Activated CD8-positive, alpha-beta T cell treated with anti-CD3 and anti-CD28 coated beads for 36 hours (primary cell): ENCODE measurements at regions not wholly inside any gene's neighbourhood (a gene's known extent, or its start where the extent isn't known, plus 50 kb on each side); places are given as distances from the start of the nearest gene placed in this dataset.

Experiments used
- ATAC-seq: fragments of 200-7000 bp; cut with Tn5 transposase; one replicate; pipeline ENCODE4 v1.10.0; 2021; ENCODE audit warnings: mild to moderate bottlenecking, moderate library complexity
- CTCF ChIA-PET: fragments of 350-600 bp; sonication (Branson Sonifier 250); formaldehyde crosslinking; loops from one replicate; lab custom pipeline; 2021; ENCODE audit warnings: antibody characterized with exemption; lab: Charles Lee
- POLR2A ChIA-PET: fragments of 350-600 bp; sonication (Branson Sonifier 250); formaldehyde crosslinking; loops from one replicate; lab custom pipeline; 2021; ENCODE audit warnings: antibody characterized with exemption; lab: Charles Lee
- DNase-seq: peaks from one replicate; pipeline ENCODE4 v3.0.0-alpha.2; 2020
- H3K27ac Mint-ChIP-seq: one replicate; pipeline ENCODE4 v1.8.0; 2021; ENCODE audit warnings: mild to moderate bottlenecking, mixed read lengths
- H3K27me3 Mint-ChIP-seq: one replicate; pipeline ENCODE4 v1.8.0; 2021; ENCODE audit warnings: mixed read lengths
- H3K36me3 Mint-ChIP-seq: one replicate; pipeline ENCODE4 v1.8.0; 2021; ENCODE audit warnings: low read depth, mixed read lengths
- H3K4me1 Mint-ChIP-seq: one replicate; pipeline ENCODE4 v1.8.0; 2021; ENCODE audit warnings: low read depth, mixed read lengths
- H3K4me3 Mint-ChIP-seq: one replicate; pipeline ENCODE4 v1.8.0; 2021; ENCODE audit warnings: mild to moderate bottlenecking, moderate library complexity, mixed read lengths
- H3K9me3 Mint-ChIP-seq: one replicate; pipeline ENCODE4 v1.8.0; 2021; ENCODE audit warnings: mixed read lengths
- intact Hi-C: fragments of 100-400 bp; cut with micrococcal nuclease; formaldehyde crosslinking; loops from one replicate; pipeline ENCODE4 v1.10.0; 2022
- TF ChIP-seq, protein P1 (sequence below): fragments of 200-600 bp; IDR thresholded peaks from one replicate; pipeline ENCODE4 v1.8.0; 2022; ENCODE audit warnings: antibody characterized with exemption, mild to moderate bottlenecking

DNA sequence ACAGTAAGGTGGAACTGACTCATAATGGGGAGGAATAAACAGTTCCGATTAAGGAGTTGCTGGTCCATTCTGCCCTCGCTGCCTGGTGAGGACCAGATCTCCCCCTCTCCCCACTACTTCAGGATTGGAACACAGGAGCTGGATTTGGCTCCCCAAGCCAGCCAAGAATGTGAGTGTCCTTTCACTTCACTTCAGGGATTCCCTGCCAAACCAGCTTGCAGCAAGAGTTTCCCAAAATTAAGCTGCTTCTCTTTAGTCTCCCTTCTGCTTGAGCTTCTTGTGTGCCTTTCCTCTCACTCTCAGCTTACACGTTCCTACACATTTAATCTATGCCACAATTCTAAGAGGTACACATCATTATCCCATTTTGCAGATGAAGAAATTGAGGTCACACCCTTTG lies 234.1 kb downstream of the BUD13 start:
- Mint-ChIP-seq H3K27me3 (peaks cover 6% of the 10 kb centered on the region), H3K4me1 (no peaks in the 10 kb centered on the region), H3K27ac (no peak overlapping the region), H3K36me3 (no peaks in the 10 kb centered on the region), H3K4me3 (no peak overlapping the region), H3K9me3 (no peaks in the 10 kb centered on the region)
- CTCF ChIA-PET: no interaction called here
- TF ChIP-seq, protein P1, sequence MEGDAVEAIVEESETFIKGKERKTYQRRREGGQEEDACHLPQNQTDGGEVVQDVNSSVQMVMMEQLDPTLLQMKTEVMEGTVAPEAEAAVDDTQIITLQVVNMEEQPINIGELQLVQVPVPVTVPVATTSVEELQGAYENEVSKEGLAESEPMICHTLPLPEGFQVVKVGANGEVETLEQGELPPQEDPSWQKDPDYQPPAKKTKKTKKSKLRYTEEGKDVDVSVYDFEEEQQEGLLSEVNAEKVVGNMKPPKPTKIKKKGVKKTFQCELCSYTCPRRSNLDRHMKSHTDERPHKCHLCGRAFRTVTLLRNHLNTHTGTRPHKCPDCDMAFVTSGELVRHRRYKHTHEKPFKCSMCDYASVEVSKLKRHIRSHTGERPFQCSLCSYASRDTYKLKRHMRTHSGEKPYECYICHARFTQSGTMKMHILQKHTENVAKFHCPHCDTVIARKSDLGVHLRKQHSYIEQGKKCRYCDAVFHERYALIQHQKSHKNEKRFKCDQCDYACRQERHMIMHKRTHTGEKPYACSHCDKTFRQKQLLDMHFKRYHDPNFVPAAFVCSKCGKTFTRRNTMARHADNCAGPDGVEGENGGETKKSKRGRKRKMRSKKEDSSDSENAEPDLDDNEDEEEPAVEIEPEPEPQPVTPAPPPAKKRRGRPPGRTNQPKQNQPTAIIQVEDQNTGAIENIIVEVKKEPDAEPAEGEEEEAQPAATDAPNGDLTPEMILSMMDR: no peak
- DNase-seq (no peak), ATAC-seq (no peak)
- POLR2A ChIA-PET: interaction anchor here (0.6 kb wide), 1 partner anchor 74 kb away, joined by 4 read pairs; no protein-coding TSS in a partner anchor
- intact Hi-C loops: no loop called here

DNA sequence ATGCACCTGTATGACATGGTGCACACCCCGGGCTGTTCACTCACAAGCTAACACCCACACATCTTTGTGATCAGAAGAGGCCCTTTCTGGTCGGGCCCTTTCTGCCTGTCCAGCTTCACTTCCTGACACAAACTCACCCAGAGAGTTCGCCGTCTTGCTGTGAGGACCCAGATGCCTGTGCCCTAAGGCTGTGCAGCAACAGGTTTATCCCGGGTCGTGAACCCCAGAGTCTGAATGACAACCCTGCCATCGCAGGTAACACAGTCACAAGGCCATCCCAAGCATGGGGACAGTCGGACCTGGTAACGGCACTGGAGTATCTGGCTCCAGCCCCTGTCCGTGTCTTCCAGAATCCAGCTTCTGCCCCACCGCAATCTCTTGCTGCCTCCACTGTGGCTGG lies 235.1 kb downstream of the BUD13 start:
- CTCF ChIA-PET: no interaction called here
- Mint-ChIP-seq H3K4me3 (no peak overlapping the region), H3K27ac (no peak overlapping the region), H3K4me1 (no peaks in the 10 kb centered on the region), H3K27me3 (peaks cover 6% of the 10 kb centered on the region), H3K36me3 (no peaks in the 10 kb centered on the region), H3K9me3 (no peaks in the 10 kb centered on the region)
- intact Hi-C loops: no loop called here
- POLR2A ChIA-PET: interaction anchor here (0.6 kb wide), 1 partner anchor 73 kb away, joined by 4 read pairs; no protein-coding TSS in a partner anchor
- DNase-seq (no peak), ATAC-seq (no peak)
- TF ChIP-seq, protein P1: no peak

DNA sequence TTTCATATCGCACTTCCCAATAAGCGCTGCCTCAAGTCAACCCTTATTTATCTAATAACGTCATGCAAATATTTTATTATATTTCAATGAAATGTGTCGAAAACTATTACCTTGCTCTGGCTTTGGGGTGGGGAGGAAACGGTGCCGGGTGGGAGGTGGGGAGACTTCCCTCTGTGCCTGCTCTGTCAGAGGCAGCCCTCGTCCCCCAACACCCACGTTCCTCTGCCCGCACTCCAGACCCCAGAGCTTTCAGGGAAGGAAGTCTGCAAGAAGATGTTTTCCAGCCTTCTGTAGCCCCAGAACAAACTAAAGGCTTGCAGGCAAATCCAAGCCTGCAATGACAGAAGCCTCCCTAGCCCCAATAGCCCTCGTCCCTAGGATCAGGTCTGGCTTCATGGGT lies 235.7 kb downstream of the BUD13 start:
- ATAC-seq (no peak), DNase-seq (no peak)
- POLR2A ChIA-PET: no interaction called here

DNA sequence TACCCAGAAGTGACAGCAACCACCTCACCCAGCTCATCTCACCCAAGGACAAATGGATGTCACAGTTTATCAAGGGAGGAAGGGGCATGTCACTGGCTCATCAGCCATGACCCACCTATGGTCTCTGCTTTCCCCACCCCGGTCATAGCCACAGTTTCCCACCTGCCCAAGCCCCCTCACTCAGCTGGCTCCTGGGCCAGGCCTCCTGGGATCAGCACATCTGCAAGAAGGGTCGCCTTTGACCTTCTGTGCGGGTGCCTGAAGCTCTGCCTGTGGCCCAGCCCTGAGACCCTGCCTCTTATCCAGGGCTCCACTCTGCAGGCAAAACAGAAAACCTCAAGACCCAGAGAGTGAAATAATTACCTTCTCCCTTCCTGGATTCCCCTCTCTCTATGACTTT lies 236.4 kb downstream of the BUD13 start:
- Mint-ChIP-seq H3K4me3 (no peak overlapping the region), H3K36me3 (no peaks in the 10 kb centered on the region), H3K4me1 (no peaks in the 10 kb centered on the region), H3K27ac (no peak overlapping the region), H3K27me3 (peaks cover 10% of the 10 kb centered on the region), H3K9me3 (no peaks in the 10 kb centered on the region)
- DNase-seq (no peak), ATAC-seq (no peak)
- TF ChIP-seq, protein P1: no peak
- ChIA-PET CTCF (no interaction called here), POLR2A (no interaction called here)
- intact Hi-C loops: no loop called here

More for the DNA sequence above, 235.7 kb downstream of the BUD13 start:
- intact Hi-C loops: no loop called here
- Mint-ChIP-seq H3K27ac (no peak overlapping the region), H3K36me3 (no peaks in the 10 kb centered on the region), H3K4me1 (no peaks in the 10 kb centered on the region), H3K27me3 (peaks cover 6% of the 10 kb centered on the region), H3K4me3 (no peak overlapping the region), H3K9me3 (no peaks in the 10 kb centered on the region)
- TF ChIP-seq, protein P1: no peak
- CTCF ChIA-PET: no interaction called here

DNA sequence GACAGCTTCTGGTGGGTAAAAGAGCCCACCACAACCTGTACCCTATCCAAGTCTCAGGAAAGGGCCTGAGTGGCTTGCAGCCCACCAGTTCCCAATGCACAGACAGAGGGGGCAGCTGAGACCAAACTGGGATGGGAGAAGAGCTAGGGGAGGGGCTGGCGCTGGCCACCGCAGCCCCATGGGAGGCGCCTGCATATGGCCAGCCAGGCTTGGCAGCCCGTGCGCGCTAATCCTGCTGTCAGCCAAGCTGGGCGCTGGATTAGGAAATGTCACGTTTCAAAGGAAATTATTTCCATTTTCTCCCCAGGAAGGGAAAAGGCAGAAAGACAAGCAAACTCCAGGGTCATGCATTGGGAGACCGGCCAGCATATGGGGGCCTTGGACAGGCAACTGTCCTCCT lies 236.8 kb downstream of the BUD13 start:
- Mint-ChIP-seq H3K27me3 (peaks cover 10% of the 10 kb centered on the region), H3K27ac (no peak overlapping the region), H3K4me3 (no peak overlapping the region), H3K9me3 (no peaks in the 10 kb centered on the region), H3K4me1 (no peaks in the 10 kb centered on the region), H3K36me3 (no peaks in the 10 kb centered on the region)
- DNase-seq (no peak), ATAC-seq (no peak)
- ChIA-PET POLR2A (no interaction called here), CTCF (no interaction called here)
- intact Hi-C loops: no loop called here
- TF ChIP-seq, protein P1: no peak
